Lower leg skin (tissue), 4 donors: ENCODE measurements at regions not wholly inside any gene's neighbourhood (a gene's known extent, or its start where the extent isn't known, plus 50 kb on each side); places are given as distances from the start of the nearest gene placed in this dataset.

Experiments used
- DNase-seq, 2 donors: peaks; one replicate each; pipeline ENCODE4 v3.0.0-alpha.2; 2019; ENCODE audit warnings: low spot score in 2 of 2
- H3K4me3 ChIP-seq: fragments of 200-600 bp; sonication (generic); 2 replicates; pipeline ENCODE4 v1.5.1; 2017; ENCODE audit warnings: mild to moderate bottlenecking, low read depth; ENCODE audit not compliant: poor library complexity, severe bottlenecking
- CTCF ChIP-seq, 3 donors: fragments of 450-650 bp; IDR thresholded peaks; one replicate each; pipeline ENCODE4 v1.5.1; 2016; ENCODE audit warnings: antibody characterized with exemption in 3 of 3, mild to moderate bottlenecking in 3 of 3, moderate library complexity in 2 of 3
- POLR2A ChIP-seq, 2 donors: fragments of 450-650 bp; IDR thresholded peaks; one replicate each; pipeline ENCODE4 v1.6.1; 2016 to 2017; ENCODE audit warnings: antibody characterized with exemption in 2 of 2, mild to moderate bottlenecking in 1 of 2, moderate library complexity in 1 of 2
- WGBS, 2 donors: methylation state at CpG; one replicate each; pipeline ENCODE4 v1.1.5; 2018; 5-methylcytosine and 5-hydroxymethylcytosine counted together
- intact Hi-C: fragments of 100-400 bp; cut with DNase I; formaldehyde crosslinking; loops from one replicate; pipeline ENCODE4 v1.15.0; 2023; ENCODE audit warnings: low total_unique reads

- TF ChIP-seq POLR2A (IDR thresholded peaks at IDR 0.05) (no peak), CTCF (IDR thresholded peaks at IDR 0.05) (no peak)
- H3K4me3 ChIP-seq, result no peak overlapping the region
- no peak for DNase-seq
- WGBS, 2 donors, result 50 to 52% methylated on average over 9 of the region's 9 CpGs
- intact Hi-C loops, result no loop called here
Measured at GRCh38 chr9:102072059-102072764, 333.8 kb upstream of the GRIN3A start.

GRCh38 chr9:102069969-102070368 lies 331.5 kb upstream of the GRIN3A start:
- intact Hi-C loops, result no loop called here
- 48 to 58% methylated on average over 1 of the region's 1 CpG for WGBS, 2 donors
- no peak overlapping the region for H3K4me3 ChIP-seq
- DNase-seq, result no peak
- no peak for TF ChIP-seq POLR2A (IDR thresholded peaks at IDR 0.05)
- no peak for TF ChIP-seq CTCF (IDR thresholded peaks at IDR 0.05)

DNA sequence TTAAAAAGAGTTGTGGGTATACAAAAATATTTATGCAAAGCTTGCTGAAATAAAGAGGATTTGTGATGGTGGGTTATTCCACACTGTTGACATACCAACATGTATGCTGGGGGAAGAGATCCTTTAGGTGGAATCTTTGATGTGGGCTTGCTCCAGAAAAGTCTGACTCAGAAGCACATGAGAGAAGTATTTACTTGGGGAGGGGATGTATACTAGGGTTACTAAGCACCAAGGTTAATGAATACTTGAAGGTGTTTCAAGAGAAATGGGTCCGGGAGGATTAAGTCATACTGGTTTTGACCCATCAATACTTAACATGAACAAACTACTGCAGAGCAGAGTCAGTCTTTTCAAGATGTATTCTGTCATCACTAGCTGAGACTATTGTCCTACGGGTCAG lies 316.4 kb upstream of the GRIN3A start:
- DNase-seq, result no peak
- no peak for TF ChIP-seq POLR2A (IDR thresholded peaks at IDR 0.05)
- TF ChIP-seq CTCF (IDR thresholded peaks at IDR 0.05), result no peak
- H3K4me3 ChIP-seq, result no peak overlapping the region
- 76 to 89% methylated on average over 2 of the region's 2 CpGs for WGBS, 2 donors
- intact Hi-C loops, result no loop called here

- intact Hi-C loops, result no loop called here
Measured at GRCh38 chr9:102049586-102050246, 311.3 kb upstream of the GRIN3A start.

GRCh38 chr9:102047549-102047948 lies 309.1 kb upstream of the GRIN3A start:
- WGBS, 2 donors, result 77 to 80% methylated on average over 3 of the region's 3 CpGs
- no peak for TF ChIP-seq POLR2A (IDR thresholded peaks at IDR 0.05)
- TF ChIP-seq CTCF (IDR thresholded peaks at IDR 0.05), result no peak
- no peak overlapping the region for H3K4me3 ChIP-seq
- no peak for DNase-seq
- intact Hi-C loops, result no loop called here

More at GRCh38 chr9:102049586-102050246, 311.3 kb upstream of the GRIN3A start:
- TF ChIP-seq POLR2A (IDR thresholded peaks at IDR 0.05), result no peak
- TF ChIP-seq CTCF (IDR thresholded peaks at IDR 0.05), result no peak
- DNase-seq, result no peak
- no peak overlapping the region for H3K4me3 ChIP-seq
- WGBS, 2 donors, result 22 to 43% methylated on average over 4 of the region's 4 CpGs
